Hepatocyte (in vitro differentiated cells): ENCODE measurements at regions not wholly inside any gene's neighbourhood (a gene's known extent, or its start where the extent isn't known, plus 50 kb on each side); places are given as distances from the start of the nearest gene placed in this dataset.

Source experiments
- EZH2 ChIP-seq: fragments of 200-600 bp; sonication (generic); IDR thresholded peaks from 2 replicates; pipeline ENCODE4 v1.6.1; 2016; ENCODE audit warnings: antibody characterized with exemption, mild to moderate bottlenecking, borderline replicate concordance
- EZH2phosphoT487 ChIP-seq: fragments of 200-600 bp; sonication (generic); IDR thresholded peaks from one replicate; pipeline ENCODE4 v1.6.1; 2018; ENCODE audit warnings: antibody characterized with exemption, mild to moderate bottlenecking, low read depth, moderate library complexity; ENCODE audit not compliant: unreplicated experiment, severe bottlenecking
- TF ChIP-seq, protein P1 (sequence below): fragments of 200-600 bp; sonication (generic); IDR thresholded peaks from 2 replicates; pipeline ENCODE4 v1.5.1; 2016; ENCODE audit warnings: antibody characterized with exemption, mild to moderate bottlenecking; ENCODE audit not compliant: poor library complexity

DNA sequence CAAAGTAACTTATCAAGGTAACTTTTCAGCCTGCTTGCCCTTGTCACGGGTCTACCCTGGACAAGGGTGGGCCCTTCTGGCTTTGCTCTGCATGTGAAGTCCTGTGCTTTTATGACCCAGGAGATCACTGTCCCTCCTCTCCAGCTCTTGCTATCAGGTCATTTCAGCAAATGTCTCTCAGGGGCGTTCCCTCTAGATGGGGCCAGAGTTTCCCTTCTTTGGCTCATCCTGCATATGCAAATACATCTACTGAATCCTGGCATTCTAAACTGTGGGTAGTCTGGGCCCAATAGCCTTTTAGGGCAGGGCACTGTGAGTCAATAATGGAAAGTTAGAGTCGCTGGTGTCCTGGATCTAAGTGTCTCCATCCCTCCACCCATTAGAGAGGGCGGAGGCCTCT, 366.9 kb upstream of the USP24 start:
- TF ChIP-seq, protein P1, sequence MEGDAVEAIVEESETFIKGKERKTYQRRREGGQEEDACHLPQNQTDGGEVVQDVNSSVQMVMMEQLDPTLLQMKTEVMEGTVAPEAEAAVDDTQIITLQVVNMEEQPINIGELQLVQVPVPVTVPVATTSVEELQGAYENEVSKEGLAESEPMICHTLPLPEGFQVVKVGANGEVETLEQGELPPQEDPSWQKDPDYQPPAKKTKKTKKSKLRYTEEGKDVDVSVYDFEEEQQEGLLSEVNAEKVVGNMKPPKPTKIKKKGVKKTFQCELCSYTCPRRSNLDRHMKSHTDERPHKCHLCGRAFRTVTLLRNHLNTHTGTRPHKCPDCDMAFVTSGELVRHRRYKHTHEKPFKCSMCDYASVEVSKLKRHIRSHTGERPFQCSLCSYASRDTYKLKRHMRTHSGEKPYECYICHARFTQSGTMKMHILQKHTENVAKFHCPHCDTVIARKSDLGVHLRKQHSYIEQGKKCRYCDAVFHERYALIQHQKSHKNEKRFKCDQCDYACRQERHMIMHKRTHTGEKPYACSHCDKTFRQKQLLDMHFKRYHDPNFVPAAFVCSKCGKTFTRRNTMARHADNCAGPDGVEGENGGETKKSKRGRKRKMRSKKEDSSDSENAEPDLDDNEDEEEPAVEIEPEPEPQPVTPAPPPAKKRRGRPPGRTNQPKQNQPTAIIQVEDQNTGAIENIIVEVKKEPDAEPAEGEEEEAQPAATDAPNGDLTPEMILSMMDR, result no peak
- TF ChIP-seq EZH2 (no peak), EZH2phosphoT487 (no peak)
